ENCODE measurements at regions not wholly inside any gene's neighbourhood (a gene's known extent, or its start where the extent isn't known, plus 50 kb on each side); places are given as distances from the start of the nearest gene placed in this dataset.

DNA sequence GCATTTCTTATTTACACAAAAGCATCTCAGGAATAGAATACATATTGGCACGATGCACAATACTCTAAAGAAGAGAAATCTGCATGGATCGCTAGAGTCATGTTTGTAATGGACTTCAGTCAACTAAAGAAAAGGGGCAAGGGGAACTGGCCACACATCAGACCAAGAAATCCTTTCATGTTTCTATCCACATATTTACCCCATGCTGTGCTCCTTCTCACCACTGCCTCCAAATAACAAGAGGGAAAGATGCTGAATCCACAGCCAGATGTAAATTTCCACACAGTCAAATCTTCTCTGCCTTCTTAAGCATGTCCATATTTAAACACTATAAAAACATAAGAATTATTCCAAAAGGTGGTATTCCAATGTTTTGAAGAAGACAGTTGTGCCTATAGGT is 67.6 kb downstream of the COX18 start:
- no peaks in the 10 kb centered on the region for H3K36me3 ChIP-seq
- TF ChIP-seq, protein P1, sequence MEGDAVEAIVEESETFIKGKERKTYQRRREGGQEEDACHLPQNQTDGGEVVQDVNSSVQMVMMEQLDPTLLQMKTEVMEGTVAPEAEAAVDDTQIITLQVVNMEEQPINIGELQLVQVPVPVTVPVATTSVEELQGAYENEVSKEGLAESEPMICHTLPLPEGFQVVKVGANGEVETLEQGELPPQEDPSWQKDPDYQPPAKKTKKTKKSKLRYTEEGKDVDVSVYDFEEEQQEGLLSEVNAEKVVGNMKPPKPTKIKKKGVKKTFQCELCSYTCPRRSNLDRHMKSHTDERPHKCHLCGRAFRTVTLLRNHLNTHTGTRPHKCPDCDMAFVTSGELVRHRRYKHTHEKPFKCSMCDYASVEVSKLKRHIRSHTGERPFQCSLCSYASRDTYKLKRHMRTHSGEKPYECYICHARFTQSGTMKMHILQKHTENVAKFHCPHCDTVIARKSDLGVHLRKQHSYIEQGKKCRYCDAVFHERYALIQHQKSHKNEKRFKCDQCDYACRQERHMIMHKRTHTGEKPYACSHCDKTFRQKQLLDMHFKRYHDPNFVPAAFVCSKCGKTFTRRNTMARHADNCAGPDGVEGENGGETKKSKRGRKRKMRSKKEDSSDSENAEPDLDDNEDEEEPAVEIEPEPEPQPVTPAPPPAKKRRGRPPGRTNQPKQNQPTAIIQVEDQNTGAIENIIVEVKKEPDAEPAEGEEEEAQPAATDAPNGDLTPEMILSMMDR (IDR thresholded peaks at IDR 0.05), result no peak
- no peaks in the 10 kb centered on the region for H3K9me3 ChIP-seq
- H3K4me1 ChIP-seq, result no peaks in the 10 kb centered on the region
- 41 to 52% methylated on average over 2 of the region's 2 CpGs for WGBS, 2 donors
- FAIRE-seq (no peak), ATAC-seq (no peak), DNase-seq (no peak)
- H3K27ac ChIP-seq, result no peak overlapping the region
- H3K4me3 ChIP-seq, result no peak overlapping the region
- intact Hi-C loops (cut with DNase I), result no loop called here
- no peaks in the 10 kb centered on the region for H3K27me3 ChIP-seq

DNA sequence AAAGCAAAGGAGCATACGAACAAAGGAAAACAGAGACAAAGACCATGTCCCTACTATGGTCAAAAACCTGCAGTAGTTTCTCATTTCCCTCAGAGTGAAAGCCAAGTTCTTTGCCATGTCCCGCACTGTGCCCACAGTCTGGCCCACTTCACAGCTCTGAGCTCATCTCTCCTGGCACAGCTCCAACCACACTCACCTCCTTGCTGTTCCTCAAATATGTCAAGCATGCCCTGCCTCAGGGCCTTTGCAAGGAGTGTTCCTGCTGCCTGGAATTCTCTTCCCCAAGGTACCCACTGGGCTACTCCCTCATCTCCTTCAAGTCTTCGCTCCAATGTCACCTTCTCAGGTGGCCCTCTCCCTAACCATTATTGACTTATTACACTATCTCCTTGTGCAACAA is 72.1 kb downstream of the COX18 start:
- Histone ChIP-seq H3K36me3 (no peaks in the 10 kb centered on the region), H3K4me1 (no peaks in the 10 kb centered on the region), H3K4me3 (no peak overlapping the region), H3K9me3 (no peaks in the 10 kb centered on the region), H3K27me3 (no peaks in the 10 kb centered on the region), H3K27ac (no peak overlapping the region)
- TF ChIP-seq, protein P1 (IDR thresholded peaks at IDR 0.05), result no peak
- no peak for FAIRE-seq
- intact Hi-C loops (cut with DNase I), result no loop called here
- no peak for ATAC-seq
- WGBS, 2 donors, result 74 to 78% methylated on average over 3 of the region's 3 CpGs
- DNase-seq, result no peak

DNA sequence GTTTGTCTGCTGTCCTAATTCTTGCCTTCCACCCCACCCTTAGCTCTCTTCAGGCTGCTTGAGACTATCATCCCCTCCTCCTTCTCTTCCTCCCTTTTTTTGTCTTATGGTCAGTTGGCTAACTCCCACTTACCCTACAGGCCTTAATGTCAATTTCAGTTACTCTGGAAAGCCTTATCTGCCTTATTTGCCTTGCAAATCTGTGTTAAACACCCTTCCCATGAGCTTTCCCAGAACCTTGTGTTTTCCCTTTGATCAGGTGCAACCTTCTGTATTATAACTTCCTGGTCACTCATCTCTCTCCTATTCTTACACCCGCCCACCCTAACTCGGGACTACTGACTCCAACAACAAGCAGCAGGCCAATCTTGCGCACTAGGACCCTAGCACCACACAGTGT is 74.8 kb downstream of the COX18 start:
- WGBS, 2 donors, result 70 to 79% methylated on average over 3 of the region's 3 CpGs
- no peak for FAIRE-seq
- H3K9me3 ChIP-seq, result no peaks in the 10 kb centered on the region

DNA sequence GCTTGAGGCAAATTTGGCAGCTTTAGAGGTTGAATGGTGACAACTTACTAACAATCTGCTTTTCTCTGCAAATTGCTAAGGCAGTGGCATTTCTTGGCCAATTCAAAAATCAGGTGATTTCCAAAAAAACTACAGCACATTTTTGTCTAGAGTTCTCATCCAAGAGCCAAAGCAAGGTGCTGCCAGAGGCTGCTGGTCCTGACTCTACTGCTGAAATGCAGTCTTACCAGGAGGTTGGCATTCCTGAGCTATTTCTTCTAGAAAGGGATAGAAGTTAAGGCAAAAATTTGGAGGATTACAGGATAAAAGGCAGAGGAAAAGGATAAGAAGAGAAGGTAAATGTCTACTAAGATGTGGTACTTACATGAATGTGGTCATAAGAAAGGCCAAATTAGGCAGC is 75.6 kb downstream of the COX18 start:
- Histone ChIP-seq H3K4me3 (no peak overlapping the region), H3K27me3 (no peaks in the 10 kb centered on the region), H3K27ac (no peak overlapping the region), H3K4me1 (no peaks in the 10 kb centered on the region), H3K36me3 (no peaks in the 10 kb centered on the region), H3K9me3 (no peaks in the 10 kb centered on the region)
- ATAC-seq, result no peak
- no peak for DNase-seq
- TF ChIP-seq, protein P1 (IDR thresholded peaks at IDR 0.05), result no peak
- FAIRE-seq, result no peak
- intact Hi-C loops (cut with DNase I), result no loop called here

More for the DNA sequence above, 74.8 kb downstream of the COX18 start:
- DNase-seq (no peak), ATAC-seq (no peak)
- no peaks in the 10 kb centered on the region for H3K27me3 ChIP-seq
- H3K36me3 ChIP-seq, result no peaks in the 10 kb centered on the region
- no peak overlapping the region for H3K27ac ChIP-seq
- H3K4me1 ChIP-seq, result no peaks in the 10 kb centered on the region
- TF ChIP-seq, protein P1 (IDR thresholded peaks at IDR 0.05), result no peak
- H3K4me3 ChIP-seq, result no peak overlapping the region
- intact Hi-C loops (cut with DNase I), result no loop called here

DNA sequence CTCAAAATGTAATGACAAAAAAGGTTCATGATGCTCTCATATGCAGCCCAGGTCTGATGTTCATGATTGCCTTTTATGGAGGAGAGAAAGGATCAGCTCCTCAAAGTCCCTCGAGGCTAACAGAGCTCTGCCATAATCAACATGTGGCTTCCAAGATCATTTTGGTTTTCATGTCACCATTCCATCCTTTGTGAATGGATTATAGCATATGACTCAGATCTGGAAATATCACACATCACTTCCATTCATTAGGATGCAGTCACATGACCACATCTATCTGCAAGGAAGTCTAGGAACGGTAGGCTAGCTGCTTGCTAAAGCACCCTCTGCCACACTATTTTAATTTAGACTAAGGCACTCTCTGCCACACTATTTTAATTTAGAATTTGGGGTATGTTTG is 77.6 kb downstream of the COX18 start:
- no peak for DNase-seq
- no peak for FAIRE-seq
- intact Hi-C loops (cut with DNase I), result no loop called here
- Histone ChIP-seq H3K36me3 (no peaks in the 10 kb centered on the region), H3K4me3 (no peak overlapping the region), H3K27ac (no peak overlapping the region), H3K9me3 (no peaks in the 10 kb centered on the region), H3K27me3 (no peaks in the 10 kb centered on the region), H3K4me1 (no peaks in the 10 kb centered on the region)
- TF ChIP-seq, protein P1 (IDR thresholded peaks at IDR 0.05), result no peak
- ATAC-seq, result no peak
- WGBS, 2 donors, result 44 to 47% methylated on average over 2 of the region's 2 CpGs

Data from pancreas (tissue), 10 donors.